ENCODE measurements at regions not wholly inside any gene's neighbourhood (a gene's known extent, or its start where the extent isn't known, plus 50 kb on each side); places are given as distances from the start of the nearest gene placed in this dataset.

DNA sequence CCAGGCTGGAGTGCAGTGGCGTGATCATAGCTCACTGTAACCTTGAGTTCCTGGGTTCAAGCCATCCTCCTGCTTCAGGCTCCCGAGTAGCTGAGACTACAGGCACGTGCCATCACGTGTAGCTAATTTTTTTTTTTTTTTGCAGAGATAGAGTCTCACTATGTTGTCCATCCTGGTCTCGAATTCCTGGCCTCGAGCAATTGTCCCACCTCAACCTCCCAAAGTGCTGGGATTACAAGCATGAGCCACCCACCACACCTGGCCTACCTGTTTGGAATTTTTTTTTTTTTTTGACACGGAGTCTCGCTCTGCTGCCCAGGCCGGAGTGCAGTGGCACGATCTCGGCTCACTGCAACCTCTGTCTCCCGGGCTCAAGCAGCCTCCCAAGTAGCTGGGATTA, 117.1 kb upstream of the PARD3 start:
- WGBS (ENCODE audit: insufficient coverage): 91% methylated on average over 8 of the region's 12 CpGs
- Histone ChIP-seq H3K4me1 (ENCODE audit: control insufficient read depth in 1 of 2, extremely low read depth in 1 of 2, insufficient read depth in 2 of 2, low read length in 2 of 2) (no peaks in the 10 kb centered on the region), H3K4me3 (ENCODE audit: control insufficient read depth in 1 of 2, extremely low read depth in 1 of 2, low read length in 1 of 2) (no peak overlapping the region), H3K36me3 (ENCODE audit: control insufficient read depth in 2 of 2, extremely low read depth in 1 of 2, insufficient read depth in 1 of 2, low read length in 1 of 2) (no peaks in the 10 kb centered on the region), H3K27me3 (replicated peaks in 1 of 2; ENCODE audit: control insufficient read depth in 2 of 2, extremely low read depth in 1 of 2, insufficient read depth in 2 of 2, low read length in 1 of 2) (no peaks in the 10 kb centered on the region), H3K27ac (ENCODE audit: low read length) (no peak overlapping the region), H3K9me3 (no peaks in the 10 kb centered on the region)
- Mint-ChIP-seq H3K27me3 (no peaks in the 10 kb centered on the region), H3K27ac (no peak overlapping the region), H3K4me3 (no peak overlapping the region), H3K9me3 (no peaks in the 10 kb centered on the region), H3K36me3 (no peaks in the 10 kb centered on the region), H3K4me1 (no peaks in the 10 kb centered on the region)
- ATAC-seq (replicated peaks in 1 of 4): no peak
- POLR2A ChIA-PET: no interaction called here
- CTCF ChIA-PET: interaction anchor here in 1 of 2 donors (0.7 kb wide), 1 partner anchor 294 kb away, joined by 3 read pairs; no protein-coding TSS in a partner anchor
- DNase-seq: no peak

DNA sequence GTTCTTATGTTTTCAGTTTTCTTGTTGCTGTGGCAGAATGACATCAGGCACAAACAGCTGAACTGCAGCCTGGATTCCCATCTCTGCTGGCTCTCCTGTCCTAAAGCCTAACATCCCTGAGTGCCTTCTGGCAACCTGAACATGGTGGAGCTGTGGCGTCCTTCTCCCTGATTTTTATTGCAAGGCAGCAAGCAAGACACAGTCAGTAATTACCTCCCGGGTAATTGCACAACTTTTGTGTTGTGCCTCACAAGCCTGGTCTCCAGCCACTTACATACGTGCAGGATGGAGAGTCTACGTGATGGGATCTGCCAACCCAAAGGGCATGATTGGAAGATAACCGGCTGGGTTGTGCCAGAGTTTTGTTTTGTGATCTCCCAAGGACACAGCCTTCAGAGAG, 116.1 kb upstream of the PARD3 start:
- Mint-ChIP-seq H3K27ac (no peak overlapping the region), H3K4me3 (no peak overlapping the region), H3K4me1 (no peaks in the 10 kb centered on the region), H3K36me3 (no peaks in the 10 kb centered on the region), H3K27me3 (no peaks in the 10 kb centered on the region), H3K9me3 (no peaks in the 10 kb centered on the region)
- ATAC-seq (replicated peaks in 1 of 4): no peak
- ChIA-PET POLR2A (no interaction called here), CTCF (no interaction called here)
- Histone ChIP-seq H3K4me1 (ENCODE audit: control insufficient read depth in 1 of 2, extremely low read depth in 1 of 2, insufficient read depth in 2 of 2, low read length in 2 of 2) (no peaks in the 10 kb centered on the region), H3K9me3 (no peaks in the 10 kb centered on the region), H3K4me3 (ENCODE audit: control insufficient read depth in 1 of 2, extremely low read depth in 1 of 2, low read length in 1 of 2) (no peak overlapping the region), H3K36me3 (ENCODE audit: control insufficient read depth in 2 of 2, extremely low read depth in 1 of 2, insufficient read depth in 1 of 2, low read length in 1 of 2) (no peaks in the 10 kb centered on the region), H3K27me3 (replicated peaks in 1 of 2; ENCODE audit: control insufficient read depth in 2 of 2, extremely low read depth in 1 of 2, insufficient read depth in 2 of 2, low read length in 1 of 2) (no peaks in the 10 kb centered on the region), H3K27ac (ENCODE audit: low read length) (no peak overlapping the region)
- no peak for DNase-seq
- WGBS (ENCODE audit: insufficient coverage): 78% methylated on average over 4 of the region's 5 CpGs

DNA sequence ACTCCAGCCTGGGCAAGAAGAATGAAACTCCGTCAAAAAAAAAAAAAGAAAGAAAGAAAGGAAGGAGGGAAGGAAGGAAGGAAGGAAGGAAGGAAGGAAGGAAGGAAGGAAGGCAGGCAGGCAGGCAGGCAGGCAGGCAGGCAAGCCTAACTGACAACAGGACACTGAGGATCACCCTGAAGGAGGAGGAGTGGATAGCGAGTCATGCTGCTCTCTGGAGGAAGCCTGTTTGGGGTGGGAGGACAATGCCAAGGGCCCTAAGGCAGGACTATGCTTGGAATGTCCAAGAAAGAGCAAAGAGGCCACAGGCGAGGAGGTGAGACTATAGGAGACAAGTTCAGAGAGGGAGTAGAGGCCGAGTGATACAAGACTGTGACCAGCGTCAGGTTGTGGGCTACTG, 107.0 kb upstream of the PARD3 start:
- H3K36me3 Mint-ChIP-seq: no peaks in the 10 kb centered on the region
- ATAC-seq (replicated peaks in 1 of 4) (no peak), DNase-seq (no peak)
- 100% methylated on average over 2 of the region's 5 CpGs for WGBS (ENCODE audit: insufficient coverage)
- no peak overlapping the region for H3K27ac Mint-ChIP-seq
- Histone ChIP-seq H3K9me3 (no peaks in the 10 kb centered on the region), H3K4me3 (ENCODE audit: control insufficient read depth in 1 of 2, extremely low read depth in 1 of 2, low read length in 1 of 2) (no peak overlapping the region), H3K4me1 (ENCODE audit: control insufficient read depth in 1 of 2, extremely low read depth in 1 of 2, insufficient read depth in 2 of 2, low read length in 2 of 2) (no peaks in the 10 kb centered on the region), H3K36me3 (ENCODE audit: control insufficient read depth in 2 of 2, extremely low read depth in 1 of 2, insufficient read depth in 1 of 2, low read length in 1 of 2) (no peaks in the 10 kb centered on the region), H3K27ac (ENCODE audit: low read length) (no peak overlapping the region), H3K27me3 (replicated peaks in 1 of 2; ENCODE audit: control insufficient read depth in 2 of 2, extremely low read depth in 1 of 2, insufficient read depth in 2 of 2, low read length in 1 of 2) (peaks cover 0 to 9% of the 10 kb centered on the region in 2 experiments)
- CTCF ChIA-PET: no interaction called here
- H3K4me3 Mint-ChIP-seq: no peak overlapping the region
- POLR2A ChIA-PET: no interaction called here
- H3K27me3 Mint-ChIP-seq: peaks cover 4 to 5% of the 10 kb centered on the region in 2 donors
- peaks cover 7 to 15% (median 10%) of the 10 kb centered on the region in 3 donors for H3K9me3 Mint-ChIP-seq
- no peaks in the 10 kb centered on the region for H3K4me1 Mint-ChIP-seq

- CTCF ChIA-PET: no interaction called here
- ATAC-seq (replicated peaks in 1 of 4): no peak
- no CpG with 5 or more reads among the region's 1 CpG for WGBS (ENCODE audit: insufficient coverage)
Measured at GRCh38 chr10:34920578-34920977, 105.5 kb upstream of the PARD3 start.

DNA sequence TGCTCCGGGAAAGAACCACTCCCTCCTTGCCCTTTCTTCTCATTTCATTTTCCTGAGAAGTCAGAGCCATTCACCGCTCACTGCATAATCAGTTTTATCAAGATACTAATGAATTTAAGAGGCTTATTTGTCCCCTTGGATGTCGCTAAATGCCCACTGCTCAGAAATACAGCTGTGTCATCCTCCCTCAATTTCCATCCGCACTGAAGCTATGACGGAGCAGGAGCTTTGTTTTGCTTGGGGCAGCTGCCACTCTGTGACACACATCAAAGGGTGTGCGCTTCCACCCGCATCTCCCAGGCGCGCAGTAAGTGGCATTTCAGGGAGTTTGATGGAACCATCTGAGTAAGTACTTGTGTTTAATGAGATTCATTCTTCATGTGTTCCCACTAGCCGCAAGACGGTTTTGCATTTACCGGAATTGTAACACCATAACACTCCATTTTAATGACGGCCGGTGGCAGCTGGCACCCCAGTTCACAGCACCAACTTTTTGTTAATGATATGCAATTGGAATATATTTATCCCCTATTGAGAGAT, 103.8 kb upstream of the PARD3 start:
- Mint-ChIP-seq H3K4me1 (no peaks in the 10 kb centered on the region), H3K27ac (no peak overlapping the region)
- H3K36me3 ChIP-seq (ENCODE audit: control insufficient read depth in 2 of 2, extremely low read depth in 1 of 2, insufficient read depth in 1 of 2, low read length in 1 of 2): no peaks in the 10 kb centered on the region

More at GRCh38 chr10:34920578-34920977, 105.5 kb upstream of the PARD3 start:
- H3K4me1 ChIP-seq (ENCODE audit: control insufficient read depth in 1 of 2, extremely low read depth in 1 of 2, insufficient read depth in 2 of 2, low read length in 2 of 2): no peaks in the 10 kb centered on the region
- H3K36me3 ChIP-seq (ENCODE audit: control insufficient read depth in 2 of 2, extremely low read depth in 1 of 2, insufficient read depth in 1 of 2, low read length in 1 of 2): no peaks in the 10 kb centered on the region
- H3K36me3 Mint-ChIP-seq: no peaks in the 10 kb centered on the region
- H3K27me3 ChIP-seq (replicated peaks in 1 of 2; ENCODE audit: control insufficient read depth in 2 of 2, extremely low read depth in 1 of 2, insufficient read depth in 2 of 2, low read length in 1 of 2): peaks cover 0 to 9% of the 10 kb centered on the region in 2 experiments
- H3K4me3 ChIP-seq (ENCODE audit: control insufficient read depth in 1 of 2, extremely low read depth in 1 of 2, low read length in 1 of 2): no peak overlapping the region
- DNase-seq: no peak
- H3K9me3 ChIP-seq: no peaks in the 10 kb centered on the region
- no peaks in the 10 kb centered on the region for H3K4me1 Mint-ChIP-seq
- no peak overlapping the region for H3K27ac ChIP-seq (ENCODE audit: low read length)
- peaks cover 4 to 5% of the 10 kb centered on the region in 2 donors for H3K27me3 Mint-ChIP-seq
- no peak overlapping the region for H3K4me3 Mint-ChIP-seq
- POLR2A ChIA-PET: no interaction called here
- H3K27ac Mint-ChIP-seq: no peak overlapping the region
- peaks cover 7 to 15% (median 10%) of the 10 kb centered on the region in 3 donors for H3K9me3 Mint-ChIP-seq

DNA sequence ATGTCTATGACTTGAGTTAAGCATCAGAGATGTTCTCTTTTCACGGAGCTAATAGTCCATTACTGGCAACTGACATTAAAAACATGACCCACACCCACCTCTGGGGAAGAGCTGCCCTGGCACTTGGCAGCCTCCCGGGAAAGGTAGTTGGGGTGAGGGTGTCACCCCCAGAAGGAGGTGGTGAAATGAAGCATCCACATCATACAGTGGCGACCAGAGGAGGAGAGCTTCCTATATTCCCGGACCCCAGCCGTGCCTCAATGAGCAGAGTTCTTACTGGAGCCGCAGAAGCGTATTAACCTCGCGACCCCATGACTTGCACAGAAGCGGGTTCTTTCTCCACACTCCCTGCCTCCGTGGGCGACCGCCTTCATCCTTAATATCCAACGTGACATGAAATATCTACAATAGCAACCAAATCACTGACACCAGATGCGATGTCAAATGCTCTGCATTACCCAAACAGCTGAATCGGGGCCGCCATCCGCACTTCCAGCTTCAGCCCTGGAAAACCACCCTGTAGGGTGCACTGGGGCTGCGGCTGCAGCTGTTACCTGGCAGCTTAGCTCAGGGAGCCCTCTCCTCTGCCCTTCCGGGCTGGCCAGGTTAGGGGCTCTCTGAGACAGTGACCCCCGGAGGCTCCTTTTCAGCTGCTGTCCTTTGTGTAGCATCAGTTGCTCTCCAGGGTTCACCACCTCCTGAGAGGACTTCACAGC, 103.1 kb upstream of the PARD3 start:
- Mint-ChIP-seq H3K4me3 (no peak overlapping the region), H3K9me3 (no peaks in the 10 kb centered on the region), H3K4me1 (no peaks in the 10 kb centered on the region), H3K27me3 (peaks cover 4 to 5% of the 10 kb centered on the region in 2 donors), H3K27ac (no peak overlapping the region), H3K36me3 (no peaks in the 10 kb centered on the region)
- ChIA-PET CTCF (interaction anchor here in 1 of 2 donors (0.6 kb wide), 1 partner anchor 30 kb away, joined by 3 read pairs; no protein-coding TSS in a partner anchor), POLR2A (no interaction called here)
- ATAC-seq (replicated peaks in 1 of 4) (no peak), DNase-seq (no peak)
- Histone ChIP-seq H3K4me3 (ENCODE audit: control insufficient read depth in 1 of 2, extremely low read depth in 1 of 2, low read length in 1 of 2) (no peak overlapping the region), H3K4me1 (ENCODE audit: control insufficient read depth in 1 of 2, extremely low read depth in 1 of 2, insufficient read depth in 2 of 2, low read length in 2 of 2) (no peaks in the 10 kb centered on the region), H3K9me3 (no peaks in the 10 kb centered on the region), H3K27me3 (replicated peaks in 1 of 2; ENCODE audit: control insufficient read depth in 2 of 2, extremely low read depth in 1 of 2, insufficient read depth in 2 of 2, low read length in 1 of 2) (peaks cover 0 to 9% of the 10 kb centered on the region in 2 experiments), H3K27ac (ENCODE audit: low read length) (no peak overlapping the region), H3K36me3 (ENCODE audit: control insufficient read depth in 2 of 2, extremely low read depth in 1 of 2, insufficient read depth in 1 of 2, low read length in 1 of 2) (no peaks in the 10 kb centered on the region)
- 79% methylated on average over 14 of the region's 21 CpGs for WGBS (ENCODE audit: insufficient coverage)

More for the DNA sequence above, 103.8 kb upstream of the PARD3 start:
- peaks cover 0 to 5% (median 0%) of the 10 kb centered on the region in 3 donors for H3K9me3 Mint-ChIP-seq
- peaks cover 0 to 9% of the 10 kb centered on the region in 2 experiments for H3K27me3 ChIP-seq (replicated peaks in 1 of 2; ENCODE audit: control insufficient read depth in 2 of 2, extremely low read depth in 1 of 2, insufficient read depth in 2 of 2, low read length in 1 of 2)
- CTCF ChIA-PET: no interaction called here
- no peak overlapping the region for H3K4me3 ChIP-seq (ENCODE audit: control insufficient read depth in 1 of 2, extremely low read depth in 1 of 2, low read length in 1 of 2)
- POLR2A ChIA-PET: no interaction called here
- H3K36me3 Mint-ChIP-seq: no peaks in the 10 kb centered on the region
- H3K4me3 Mint-ChIP-seq: no peak overlapping the region
- peaks cover 4 to 5% of the 10 kb centered on the region in 2 donors for H3K27me3 Mint-ChIP-seq
- WGBS (ENCODE audit: insufficient coverage): 60% methylated on average over 3 of the region's 14 CpGs
- DNase-seq: no peak
- no peaks in the 10 kb centered on the region for H3K9me3 ChIP-seq
- no peak overlapping the region for H3K27ac ChIP-seq (ENCODE audit: low read length)
- H3K4me1 ChIP-seq (ENCODE audit: control insufficient read depth in 1 of 2, extremely low read depth in 1 of 2, insufficient read depth in 2 of 2, low read length in 2 of 2): no peaks in the 10 kb centered on the region
- no peak for ATAC-seq (replicated peaks in 1 of 4)

Data from T-cell (primary cell).